ENCODE measurements at regions not wholly inside any gene's neighbourhood (a gene's known extent, or its start where the extent isn't known, plus 50 kb on each side); places are given as distances from the start of the nearest gene placed in this dataset.
"Not testable (repeated sequence)": the region's sequence is repeated elsewhere in the genome, so short reads cannot be mapped to it uniquely, and the experiment has no call there.

DNA sequence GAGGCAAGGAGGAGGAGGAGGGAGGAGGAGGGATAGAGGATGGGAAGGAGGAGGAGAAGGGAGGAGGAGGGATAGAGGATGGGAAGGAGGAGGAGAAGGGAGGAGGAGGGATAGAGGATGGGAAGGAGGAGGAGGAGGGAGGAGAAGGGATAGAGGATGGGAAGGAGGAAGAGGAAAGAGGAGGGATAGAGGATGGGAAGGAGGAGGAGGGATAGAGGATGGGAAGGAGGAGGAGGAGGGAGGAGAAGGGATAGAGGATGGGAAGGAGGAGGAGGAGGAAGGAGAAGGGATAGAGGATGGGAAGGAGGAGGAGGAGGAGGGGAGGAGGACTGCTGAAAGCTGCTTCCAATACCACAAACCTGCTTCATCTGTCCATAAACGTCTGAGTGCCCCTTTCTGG, 1070.5 kb downstream of the BRD1 start:
- H3K4me3 Mint-ChIP-seq; H3K9me3 Mint-ChIP-seq; H3K27me3 Mint-ChIP-seq; H3K4me1 Mint-ChIP-seq; POLR2A ChIA-PET; CTCF ChIA-PET; H3K27ac Mint-ChIP-seq; H3K36me3 Mint-ChIP-seq (ENCODE audit: low read depth); DNase-seq: not testable (repeated sequence)

DNA sequence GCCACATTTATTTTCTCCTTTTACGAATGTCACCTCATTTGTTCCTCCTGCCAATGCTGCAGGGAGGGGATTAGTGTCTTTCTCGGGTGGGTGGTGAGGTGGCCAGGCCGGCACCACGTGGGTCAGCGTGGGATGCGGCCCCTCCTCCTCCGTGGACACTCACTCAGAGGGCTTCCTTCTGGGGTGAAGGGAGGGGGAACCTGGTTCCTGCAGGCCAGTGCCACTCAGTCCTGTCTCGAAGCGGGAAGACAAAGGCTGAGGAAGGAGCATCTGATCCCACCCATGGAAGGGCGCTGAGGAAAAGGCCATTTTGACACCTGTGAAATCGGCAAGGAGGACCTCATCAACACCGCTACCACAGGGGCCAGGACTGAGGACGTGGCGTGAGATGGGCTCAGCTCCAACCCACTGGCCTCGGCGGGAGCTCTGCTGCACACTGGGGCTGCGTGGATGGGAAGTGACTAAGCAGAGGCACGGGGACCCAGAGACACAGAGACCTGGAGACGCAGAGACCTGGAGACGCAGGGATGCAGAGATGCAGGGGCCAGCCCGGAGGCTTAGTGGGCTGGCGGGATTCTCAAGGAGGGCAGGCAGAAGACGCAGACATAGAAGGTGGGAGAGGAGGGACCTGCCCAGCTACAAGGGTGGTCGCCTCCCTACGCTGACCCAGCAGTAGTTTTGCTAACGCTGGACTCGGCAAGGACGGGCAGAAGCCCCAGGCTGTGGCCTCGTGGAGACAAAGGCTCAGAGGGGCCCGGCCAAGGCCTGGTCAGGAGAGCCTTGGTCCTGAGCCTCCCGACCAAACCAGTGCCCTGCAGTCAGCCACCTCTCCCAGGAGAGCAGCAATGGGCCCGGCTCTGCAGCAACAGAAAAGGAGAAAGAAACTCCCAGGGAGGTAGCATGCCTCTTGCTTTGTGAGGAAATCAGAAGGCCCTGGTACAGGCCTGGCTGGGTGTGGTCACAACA, 1071.2 kb downstream of the BRD1 start:
- Mint-ChIP-seq H3K36me3 (ENCODE audit: low read depth) (no peaks in the 10 kb centered on the region), H3K4me1 (no peaks in the 10 kb centered on the region), H3K27ac (no peak overlapping the region), H3K4me3 (no peak overlapping the region), H3K9me3 (no peaks in the 10 kb centered on the region), H3K27me3 (no peaks in the 10 kb centered on the region)
- DNase-seq: no peak
- CTCF ChIA-PET: no interaction called here
- POLR2A ChIA-PET: no interaction called here

DNA sequence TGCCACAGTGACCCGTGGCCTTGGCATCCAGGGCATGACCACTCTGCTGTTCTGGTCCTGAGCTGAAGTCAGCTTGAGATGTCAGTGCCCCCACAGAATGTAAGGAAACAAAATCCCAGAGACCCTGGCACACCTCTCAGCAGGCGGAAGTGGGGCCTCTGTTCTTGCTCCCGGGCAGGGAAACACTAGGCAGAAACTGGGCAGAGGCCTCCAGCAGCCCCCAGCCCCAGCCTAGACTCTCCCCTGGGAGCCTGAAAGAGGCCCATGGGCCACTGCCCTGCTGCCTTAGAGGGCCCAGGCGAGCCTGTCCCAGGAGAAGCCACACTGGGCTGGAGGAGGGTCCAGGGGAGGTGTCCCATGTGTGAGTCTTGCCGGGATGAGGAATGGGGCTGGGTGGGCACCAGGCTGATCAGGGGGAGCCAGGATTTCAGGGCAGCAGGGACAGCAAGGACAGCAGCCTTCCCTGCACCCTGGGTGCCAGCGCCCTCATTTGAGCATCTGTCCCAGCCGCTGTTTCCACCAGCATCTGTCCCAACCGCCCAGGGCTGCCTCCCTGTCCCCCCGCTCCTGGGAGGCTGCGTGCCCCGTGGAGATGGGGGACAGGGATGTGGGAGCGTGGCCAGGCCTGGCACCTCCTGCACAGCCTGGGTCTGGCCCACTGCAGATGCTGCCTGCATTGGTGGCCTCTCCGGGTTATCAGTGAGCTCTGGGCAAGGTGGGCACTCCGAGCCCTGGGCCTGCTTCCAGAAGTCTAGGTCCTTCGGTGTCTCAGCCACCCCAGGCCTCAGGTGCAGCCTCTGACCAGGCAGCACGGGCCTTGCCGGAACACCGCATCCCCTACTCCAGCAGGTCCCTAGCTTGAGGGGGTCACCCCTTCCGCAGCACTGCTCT, 1072.4 kb downstream of the BRD1 start:
- Mint-ChIP-seq H3K36me3 (ENCODE audit: low read depth) (no peaks in the 10 kb centered on the region), H3K27ac (no peak overlapping the region), H3K27me3 (no peaks in the 10 kb centered on the region), H3K4me1 (no peaks in the 10 kb centered on the region), H3K4me3 (no peak overlapping the region), H3K9me3 (no peaks in the 10 kb centered on the region)
- no peak for DNase-seq
- POLR2A ChIA-PET: no interaction called here
- CTCF ChIA-PET: no interaction called here

DNA sequence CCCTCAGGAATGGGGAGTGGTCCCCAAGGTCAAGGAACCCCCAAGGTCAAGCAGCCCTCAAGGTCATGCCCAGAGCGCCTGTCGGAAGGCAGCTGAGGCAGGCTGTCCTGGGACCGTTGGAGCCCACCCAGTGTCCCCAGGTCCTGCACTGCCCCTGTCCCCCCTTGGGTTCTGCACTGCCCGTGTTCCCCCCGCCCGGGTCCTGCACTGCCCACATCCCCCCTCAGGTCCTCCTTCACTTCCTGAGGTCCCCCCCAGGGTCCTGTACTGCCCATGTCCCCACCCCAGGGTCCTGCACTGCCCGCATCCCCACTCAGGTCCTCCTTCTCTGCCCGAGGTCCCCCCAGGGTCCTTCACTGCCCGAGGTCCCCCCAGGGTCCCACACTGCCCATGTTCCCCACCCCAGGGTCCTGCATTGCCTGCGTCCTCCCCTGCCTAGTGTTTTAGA, 1073.0 kb downstream of the BRD1 start:
- Mint-ChIP-seq H3K9me3 (no peaks in the 10 kb centered on the region), H3K27me3 (no peaks in the 10 kb centered on the region), H3K4me3 (no peak overlapping the region), H3K4me1 (no peaks in the 10 kb centered on the region), H3K36me3 (ENCODE audit: low read depth) (no peaks in the 10 kb centered on the region), H3K27ac (no peak overlapping the region)
- no peak for DNase-seq
- CTCF ChIA-PET: no interaction called here
- POLR2A ChIA-PET: no interaction called here

DNA sequence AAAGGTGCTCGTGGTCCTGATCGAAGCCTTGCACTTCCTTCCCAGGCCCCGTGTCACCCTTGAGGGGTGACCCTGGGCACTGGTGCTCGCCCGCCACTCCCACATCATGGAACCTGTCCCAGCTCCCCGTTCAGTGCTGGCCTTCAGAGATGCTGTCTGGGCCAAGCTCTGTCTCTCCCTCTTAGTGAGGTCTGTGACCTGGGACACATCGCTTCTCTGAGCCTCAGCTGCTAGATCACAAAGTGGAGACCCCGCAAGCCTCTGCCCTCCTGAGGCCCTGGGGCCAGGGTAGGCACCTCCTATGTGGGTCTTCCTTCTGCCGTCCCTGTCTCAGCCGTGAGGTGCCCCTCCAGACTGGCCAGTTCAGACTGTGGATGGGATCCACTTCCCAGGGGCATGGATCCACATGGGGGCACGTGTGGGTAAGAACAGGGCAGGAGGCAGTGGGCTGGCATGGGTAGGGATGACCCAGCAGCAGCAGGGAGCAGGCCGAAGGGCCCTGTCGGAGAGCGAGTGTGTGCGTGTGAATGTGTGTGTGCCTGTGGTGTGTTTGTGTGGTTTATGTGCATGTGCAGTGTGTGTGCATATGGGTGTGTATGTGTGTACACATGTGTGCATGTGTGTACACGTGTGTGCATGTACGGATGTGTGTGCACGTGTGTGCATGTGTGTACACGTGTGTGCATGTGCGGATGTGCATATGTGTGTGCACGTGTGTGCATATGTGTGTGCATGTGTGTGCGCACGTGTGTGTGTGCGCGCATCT, 1073.7 kb downstream of the BRD1 start:
- no peak overlapping the region for H3K27ac Mint-ChIP-seq
- no peaks in the 10 kb centered on the region for H3K4me1 Mint-ChIP-seq
- no peaks in the 10 kb centered on the region for H3K27me3 Mint-ChIP-seq
- H3K4me3 Mint-ChIP-seq: no peak overlapping the region
- POLR2A ChIA-PET: no interaction called here
- H3K9me3 Mint-ChIP-seq: no peaks in the 10 kb centered on the region
- H3K36me3 Mint-ChIP-seq (ENCODE audit: low read depth): no peaks in the 10 kb centered on the region
- DNase-seq: no peak
- CTCF ChIA-PET: no interaction called here

DNA sequence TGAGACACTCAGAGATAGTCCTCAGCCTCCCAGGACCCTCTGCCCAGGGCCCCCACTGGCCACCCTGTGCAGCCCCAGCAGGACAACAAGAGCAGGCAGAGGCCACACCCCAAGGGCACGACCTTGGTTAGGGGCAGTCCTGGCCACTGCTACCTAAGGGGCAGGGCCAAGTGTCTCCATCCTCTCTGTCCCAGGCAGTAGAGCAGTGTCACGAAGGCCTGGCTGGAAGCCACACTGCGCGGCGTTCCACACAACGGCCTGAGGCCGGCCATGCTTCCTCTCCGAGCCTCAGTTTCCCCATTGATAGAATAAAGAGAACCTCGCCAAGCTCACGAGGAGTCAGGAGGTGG, 1074.3 kb downstream of the BRD1 start:
- Mint-ChIP-seq H3K36me3 (ENCODE audit: low read depth) (no peaks in the 10 kb centered on the region), H3K9me3 (no peaks in the 10 kb centered on the region), H3K27me3 (no peaks in the 10 kb centered on the region), H3K4me3 (no peak overlapping the region), H3K27ac (no peak overlapping the region), H3K4me1 (no peaks in the 10 kb centered on the region)
- POLR2A ChIA-PET: no interaction called here
- no peak for DNase-seq
- CTCF ChIA-PET: no interaction called here

DNA sequence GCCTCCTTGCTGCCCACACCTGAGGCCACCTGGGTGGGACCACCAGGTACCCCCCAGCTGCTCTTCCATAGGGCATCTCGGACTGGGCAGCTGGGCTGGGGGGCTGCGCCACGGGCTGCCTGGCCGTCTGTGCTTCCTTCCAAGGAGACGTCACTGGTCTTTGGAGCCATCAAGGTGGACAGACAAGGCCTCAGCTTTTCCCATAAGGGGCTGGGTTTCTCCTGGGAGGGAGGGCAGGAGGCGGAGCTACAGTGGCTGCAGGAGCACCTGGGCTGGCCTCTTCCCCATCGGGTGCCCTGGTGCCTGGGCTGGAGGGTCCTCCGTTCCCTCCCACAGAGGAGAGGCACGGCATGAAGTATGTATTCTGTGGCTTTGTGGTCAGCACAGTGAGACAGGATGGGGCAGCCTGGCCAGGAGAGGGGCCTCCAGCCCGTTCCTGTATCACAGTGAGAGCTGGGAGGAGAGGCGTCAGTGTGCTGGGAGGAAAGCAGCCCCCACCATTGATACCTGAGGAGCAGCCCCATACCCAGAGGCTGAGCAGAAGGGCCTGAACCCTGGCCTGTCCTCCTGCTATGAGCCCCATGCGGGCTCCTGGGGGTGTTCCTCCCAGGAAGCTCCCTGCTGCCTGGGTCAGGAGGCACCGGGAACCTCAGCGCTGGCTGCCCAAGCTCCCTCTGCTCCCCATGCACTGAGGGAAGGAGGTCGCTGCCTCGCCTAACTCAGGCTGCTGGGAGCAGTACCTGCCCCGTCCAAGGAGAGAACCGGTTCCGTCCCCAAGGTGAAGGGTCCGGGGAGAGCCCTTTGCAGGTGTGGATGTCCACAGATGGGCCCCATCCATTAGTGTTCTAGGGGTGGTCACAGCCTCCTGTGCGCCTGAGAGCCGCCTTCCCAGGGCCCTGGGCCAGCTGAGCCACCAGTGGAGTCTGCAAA, 1075.0 kb downstream of the BRD1 start:
- Mint-ChIP-seq H3K27me3 (no peaks in the 10 kb centered on the region), H3K36me3 (ENCODE audit: low read depth) (no peaks in the 10 kb centered on the region), H3K4me1 (no peaks in the 10 kb centered on the region), H3K9me3 (no peaks in the 10 kb centered on the region), H3K4me3 (no peak overlapping the region), H3K27ac (no peak overlapping the region)
- no peak for DNase-seq
- CTCF ChIA-PET: no interaction called here
- POLR2A ChIA-PET: no interaction called here

DNA sequence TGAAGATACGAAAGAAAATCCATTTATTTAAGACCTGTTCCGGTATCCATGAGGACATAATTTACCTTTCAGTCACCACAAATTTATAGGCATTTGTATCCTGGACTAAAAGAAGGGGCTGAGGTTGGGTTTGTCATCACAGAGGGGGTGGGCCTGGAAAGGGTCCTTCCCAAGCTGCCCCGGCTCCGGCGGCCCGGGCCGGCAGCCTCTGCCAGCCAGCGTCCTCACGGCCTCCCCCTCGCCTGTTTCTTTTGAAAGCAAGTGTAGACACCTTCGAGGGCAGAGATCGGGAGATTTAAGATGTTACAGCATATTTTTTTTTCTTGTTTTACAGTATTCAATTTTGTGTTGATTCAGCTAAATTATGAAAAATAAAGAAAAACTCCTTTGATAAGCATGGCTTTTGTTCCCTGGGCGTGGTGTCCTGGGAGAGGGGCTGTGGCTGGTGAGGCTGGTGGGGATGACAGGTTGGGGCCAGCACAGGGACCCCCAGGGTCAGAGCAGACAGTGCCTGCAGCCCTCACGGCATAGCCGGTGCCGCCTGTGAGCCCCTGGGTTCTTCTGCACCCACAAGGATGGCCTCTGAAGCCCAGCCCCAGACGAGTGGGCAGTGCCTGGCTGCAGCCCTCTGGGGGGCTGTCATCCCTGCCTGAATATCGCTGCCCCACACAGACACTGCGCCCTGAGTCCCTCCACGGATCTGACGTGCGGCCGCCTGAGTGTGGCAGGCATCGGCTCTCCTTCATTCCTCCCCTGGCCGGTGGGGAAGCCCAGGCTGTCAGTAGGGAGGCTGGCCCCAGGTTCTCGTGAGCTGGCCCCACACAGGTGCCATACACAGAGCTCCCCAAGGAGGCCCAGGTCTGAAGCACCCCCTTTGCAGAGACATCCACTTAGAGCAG, 1075.9 kb downstream of the BRD1 start:
- Mint-ChIP-seq H3K9me3 (no peaks in the 10 kb centered on the region), H3K27me3 (no peaks in the 10 kb centered on the region), H3K4me1 (no peaks in the 10 kb centered on the region), H3K4me3 (no peak overlapping the region), H3K36me3 (ENCODE audit: low read depth) (no peaks in the 10 kb centered on the region), H3K27ac (no peak overlapping the region)
- ChIA-PET POLR2A (interaction anchor here (0.7 kb wide), 1 partner anchor 1104 kb away, joined by 6 read pairs; no protein-coding TSS in a partner anchor), CTCF (no interaction called here)
- DNase-seq: no peak

DNA sequence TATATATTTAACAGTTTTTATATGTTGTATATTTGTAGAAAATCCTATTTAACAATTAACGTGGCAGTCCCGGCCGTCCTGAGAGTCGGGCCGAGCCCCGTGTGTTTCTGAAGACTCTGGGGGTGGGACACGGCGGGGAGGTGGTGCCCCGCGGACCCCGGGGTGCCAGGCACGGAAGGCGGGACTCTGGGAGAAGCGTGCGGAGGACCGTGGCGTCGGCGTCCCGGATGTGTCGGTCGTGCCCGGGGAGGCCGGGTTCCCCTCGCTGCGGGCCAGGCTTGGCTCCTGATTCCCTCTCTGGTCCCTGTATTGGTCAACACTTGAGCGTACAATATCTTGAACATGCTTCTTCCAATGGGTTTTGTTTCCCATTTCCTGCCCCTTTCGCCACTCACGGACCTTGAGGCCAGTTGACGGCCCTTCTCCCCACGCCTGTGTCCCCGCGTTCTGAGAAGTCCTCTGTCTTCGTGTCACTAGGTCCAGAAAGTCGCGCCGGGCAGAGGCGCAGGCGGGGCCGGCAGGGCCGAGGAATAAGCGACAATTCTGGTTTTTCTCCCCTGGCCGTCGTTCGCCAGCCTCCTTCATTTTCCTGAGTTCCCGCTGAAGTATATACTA, 1076.7 kb downstream of the BRD1 start:
- ChIA-PET POLR2A (interaction anchor here (0.7 kb wide), 1 partner anchor 1105 kb away, joined by 6 read pairs; no protein-coding TSS in a partner anchor), CTCF (no interaction called here)
- no peak for DNase-seq
- Mint-ChIP-seq H3K36me3 (ENCODE audit: low read depth) (no peaks in the 10 kb centered on the region), H3K27ac (no peak overlapping the region), H3K9me3 (no peaks in the 10 kb centered on the region), H3K4me3 (no peak overlapping the region), H3K4me1 (no peaks in the 10 kb centered on the region), H3K27me3 (no peaks in the 10 kb centered on the region)

DNA sequence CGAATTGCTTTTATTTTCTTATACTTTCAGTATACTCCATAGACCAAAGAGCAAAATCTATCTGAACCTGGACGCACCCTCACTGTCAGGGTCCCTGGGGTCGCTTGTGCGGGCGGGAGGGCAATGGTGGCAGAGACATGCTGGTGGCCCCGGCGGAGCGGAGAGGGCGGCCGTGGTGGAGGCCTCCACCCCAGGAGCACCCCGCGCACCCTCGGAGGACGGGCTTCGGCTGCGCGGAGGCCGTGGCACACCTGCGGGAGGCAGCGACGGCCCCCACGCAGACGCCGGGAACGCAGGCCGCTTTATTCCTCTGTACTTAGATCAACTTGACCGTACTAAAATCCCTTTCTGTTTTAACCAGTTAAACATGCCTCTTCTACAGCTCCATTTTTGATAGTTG, 1077.4 kb downstream of the BRD1 start:
- Mint-ChIP-seq H3K9me3 (no peaks in the 10 kb centered on the region), H3K27ac (no peak overlapping the region), H3K4me1 (no peaks in the 10 kb centered on the region), H3K36me3 (ENCODE audit: low read depth) (no peaks in the 10 kb centered on the region), H3K4me3 (no peak overlapping the region), H3K27me3 (no peaks in the 10 kb centered on the region)
- ChIA-PET POLR2A (no interaction called here), CTCF (no interaction called here)
- DNase-seq: no peak

DNA sequence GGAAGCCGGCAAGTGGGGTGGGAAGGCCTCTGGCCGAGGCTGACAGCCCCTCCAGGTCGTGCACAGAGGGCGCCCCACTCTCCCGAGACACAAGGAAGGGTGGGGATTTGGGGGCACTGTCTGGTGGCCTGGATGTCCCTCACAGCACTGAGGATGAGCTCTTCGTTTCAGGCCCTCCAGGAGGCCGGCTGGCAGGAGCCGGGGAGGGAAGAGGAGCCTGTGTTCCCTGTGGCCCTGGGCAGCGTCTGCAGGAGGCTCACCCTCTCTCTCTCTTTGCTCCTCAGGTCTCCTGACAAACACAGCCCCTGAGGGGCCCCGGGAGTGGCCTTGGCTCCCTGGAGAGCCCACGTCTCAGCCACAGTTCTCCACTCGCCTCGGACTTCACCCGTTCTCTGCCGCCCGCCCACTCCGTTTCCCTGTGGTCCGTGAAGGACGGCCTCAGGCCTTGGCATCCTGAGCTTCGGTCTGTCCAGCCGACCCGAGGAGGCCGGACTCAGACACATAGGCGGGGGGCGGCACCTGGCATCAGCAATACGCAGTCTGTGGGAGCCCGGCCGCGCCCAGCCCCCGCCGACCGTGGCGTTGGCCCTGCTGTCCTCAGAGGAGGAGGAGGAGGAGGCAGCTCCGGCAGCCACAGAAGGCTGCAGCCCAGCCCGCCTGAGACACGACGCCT, 1078.0 kb downstream of the BRD1 start:
- Mint-ChIP-seq H3K4me3 (no peak overlapping the region), H3K36me3 (ENCODE audit: low read depth) (no peaks in the 10 kb centered on the region), H3K27ac (no peak overlapping the region), H3K9me3 (no peaks in the 10 kb centered on the region), H3K4me1 (no peaks in the 10 kb centered on the region), H3K27me3 (no peaks in the 10 kb centered on the region)
- no peak for DNase-seq
- POLR2A ChIA-PET: no interaction called here
- CTCF ChIA-PET: no interaction called here

Data from activated CD4-positive, alpha-beta T cell treated with anti-CD3 and anti-CD28 coated beads, Interleukin-2, amount 10 ng/mL, durations not matched to agents 7 days and 5 days (primary cell).